GM19193 (cell line): ENCODE measurements at regions not wholly inside any gene's neighbourhood (a gene's known extent, or its start where the extent isn't known, plus 50 kb on each side); places are given as distances from the start of the nearest gene placed in this dataset.

Experiments
- POLR2A ChIP-seq: IDR thresholded peaks from 4 replicates; pipeline ENCODE4 v1.6.1; 2011; ENCODE audit not compliant: insufficient read depth, insufficient read length; ENCODE audit errors: extremely low read depth

GRCh38 chr9:94033383-94033782 lies 50.9 kb upstream of the PTPDC1 start:
- no peak for TF ChIP-seq POLR2A

GRCh38 chr9:94031946-94032345 lies 52.3 kb upstream of the PTPDC1 start:
- TF ChIP-seq POLR2A, result no peak

GRCh38 chr9:94031380-94031779 lies 52.9 kb upstream of the PTPDC1 start:
- TF ChIP-seq POLR2A, result no peak

- peak; percentile 77 for TF ChIP-seq POLR2A
Measured at GRCh38 chr9:94030318-94031179, 53.7 kb upstream of the PTPDC1 start.

- TF ChIP-seq POLR2A, result no peak
Measured at GRCh38 chr9:94029932-94030317, 54.3 kb upstream of the PTPDC1 start.

GRCh38 chr9:94026816-94027215 lies 57.4 kb upstream of the PTPDC1 start:
- no peak for TF ChIP-seq POLR2A

GRCh38 chr9:94018628-94019027 lies 63.5 kb upstream of the BARX1 start:
- TF ChIP-seq POLR2A, result no peak

- no peak for TF ChIP-seq POLR2A
Measured at GRCh38 chr9:94017939-94018531, 62.9 kb upstream of the BARX1 start.

GRCh38 chr9:94016744-94017143 lies 61.6 kb upstream of the BARX1 start:
- TF ChIP-seq POLR2A, result no peak

GRCh38 chr9:94014920-94015319 lies 59.8 kb upstream of the BARX1 start:
- TF ChIP-seq POLR2A, result no peak

GRCh38 chr9:94014066-94014654 lies 59.0 kb upstream of the BARX1 start:
- TF ChIP-seq POLR2A, result no peak

- no peak for TF ChIP-seq POLR2A
Measured at GRCh38 chr9:94010980-94011533, 55.9 kb upstream of the BARX1 start.

GRCh38 chr9:94005272-94005901 lies 50.2 kb upstream of the BARX1 start:
- no peak for TF ChIP-seq POLR2A
